DMS 273 (cell line): ENCODE measurements at regions not wholly inside any gene's neighbourhood (a gene's known extent, or its start where the extent isn't known, plus 50 kb on each side); places are given as distances from the start of the nearest gene placed in this dataset.

ENCODE experiments used
- DNase-seq: peaks from one replicate; lab custom pipeline; 2025; ENCODE audit not compliant: unreplicated experiment; lab: John Stamatoyannopoulos, UW

- DNase-seq = no peak
Observed at GRCh38 chr10:83352588-83352987, 786.7 kb upstream of the GHITM start.

- DNase-seq = no peak
Observed at GRCh38 chr10:83354456-83354855, 784.9 kb upstream of the GHITM start.

- no peak for DNase-seq
Observed at GRCh38 chr10:83357004-83357403, 782.3 kb upstream of the GHITM start.

- DNase-seq = no peak
Observed at GRCh38 chr10:83357627-83358026, 781.7 kb upstream of the GHITM start.

- DNase-seq = no peak
Observed at GRCh38 chr10:83367036-83367435, 772.3 kb upstream of the GHITM start.

GRCh38 chr10:83371696-83372490, 767.4 kb upstream of the GHITM start:
- DNase-seq = no peak

- no peak for DNase-seq
Observed at GRCh38 chr10:83372646-83373045, 766.7 kb upstream of the GHITM start.

GRCh38 chr10:83373671-83374070, 765.6 kb upstream of the GHITM start:
- DNase-seq = peak; percentile 84

- DNase-seq = no peak
Observed at GRCh38 chr10:83374741-83375140, 764.6 kb upstream of the GHITM start.

GRCh38 chr10:83375274-83375673, 764.0 kb upstream of the GHITM start:
- DNase-seq = no peak

GRCh38 chr10:83397806-83398205, 741.5 kb upstream of the GHITM start:
- no peak for DNase-seq

GRCh38 chr10:83410570-83410969, 728.7 kb upstream of the GHITM start:
- DNase-seq = no peak

GRCh38 chr10:83425306-83425705, 714.0 kb upstream of the GHITM start:
- DNase-seq = peak; percentile 0

- no peak for DNase-seq
Observed at GRCh38 chr10:83427101-83427500, 712.2 kb upstream of the GHITM start.

- no peak for DNase-seq
Observed at GRCh38 chr10:83432261-83433045, 706.9 kb upstream of the GHITM start.

- no peak for DNase-seq
Observed at GRCh38 chr10:83433705-83434104, 705.6 kb upstream of the GHITM start.

GRCh38 chr10:83448013-83448412, 691.3 kb upstream of the GHITM start:
- DNase-seq = no peak

- no peak for DNase-seq
Observed at GRCh38 chr10:83458611-83459010, 680.7 kb upstream of the GHITM start.

- no peak for DNase-seq
Observed at GRCh38 chr10:83459124-83459523, 680.2 kb upstream of the GHITM start.

GRCh38 chr10:83469728-83470331, 669.5 kb upstream of the GHITM start:
- DNase-seq = no peak

GRCh38 chr10:83476211-83476610, 663.1 kb upstream of the GHITM start:
- DNase-seq = peak; percentile 34

- DNase-seq = no peak
Observed at GRCh38 chr10:83489161-83489560, 650.1 kb upstream of the GHITM start.
